ENCODE measurements at regions not wholly inside any gene's neighbourhood (a gene's known extent, or its start where the extent isn't known, plus 50 kb on each side); places are given as distances from the start of the nearest gene placed in this dataset.
"Not testable (repeated sequence)": the region's sequence is repeated elsewhere in the genome, so short reads cannot be mapped to it uniquely, and the experiment has no call there.

GRCh38 chr7:114364151-114364550 lies 50.5 kb upstream of the FOXP2 start:
- FAIRE-seq (no peak), DNase-seq (ENCODE audit: extremely low spot score, insufficient read length, low read depth) (no peak)

DNA sequence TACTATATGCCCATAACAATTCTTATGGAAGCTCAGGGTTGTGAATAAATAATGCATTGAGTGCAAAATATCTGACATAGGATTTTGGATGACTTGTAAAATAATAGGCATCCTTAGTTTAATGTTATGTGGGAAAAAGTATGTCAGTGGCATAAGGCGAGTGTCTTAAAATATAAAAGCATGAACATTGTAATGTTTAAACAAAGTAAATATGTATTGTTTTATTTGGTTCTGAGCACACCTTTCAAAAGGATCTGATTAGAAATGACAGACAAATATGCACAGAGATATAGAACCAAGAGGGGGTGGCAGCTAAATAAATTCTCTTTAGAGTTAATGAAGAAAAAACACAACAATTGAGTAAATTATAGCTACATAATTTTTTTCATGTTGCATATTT lies 51.3 kb upstream of the FOXP2 start:
- FAIRE-seq (no peak), DNase-seq (ENCODE audit: extremely low spot score, insufficient read length, low read depth) (no peak)

DNA sequence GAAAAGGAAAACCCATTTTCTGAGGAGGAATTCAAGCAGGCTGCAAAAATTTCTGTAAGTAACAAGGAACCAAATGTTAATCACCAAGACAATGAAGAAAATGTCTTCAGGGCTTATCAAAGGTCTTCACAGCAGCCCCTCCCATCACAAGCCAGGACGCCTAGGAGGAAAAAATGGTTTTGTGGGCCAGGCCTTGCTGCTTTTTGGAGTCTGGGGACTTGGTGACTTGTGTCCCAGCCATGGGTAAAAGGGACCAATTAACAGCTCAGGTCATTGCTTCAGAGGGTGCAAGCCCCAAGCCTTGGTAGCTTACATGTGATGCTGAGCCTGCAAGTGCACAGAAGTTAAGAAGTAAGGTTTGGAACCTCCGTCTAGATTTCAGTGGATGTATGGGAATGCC lies 55.7 kb upstream of the FOXP2 start:
- FAIRE-seq (no peak), DNase-seq (ENCODE audit: extremely low spot score, insufficient read length, low read depth) (no peak)

GRCh38 chr7:114356133-114356532 lies 58.5 kb upstream of the FOXP2 start:
- FAIRE-seq (no peak), DNase-seq (ENCODE audit: extremely low spot score, insufficient read length, low read depth) (no peak)

DNA sequence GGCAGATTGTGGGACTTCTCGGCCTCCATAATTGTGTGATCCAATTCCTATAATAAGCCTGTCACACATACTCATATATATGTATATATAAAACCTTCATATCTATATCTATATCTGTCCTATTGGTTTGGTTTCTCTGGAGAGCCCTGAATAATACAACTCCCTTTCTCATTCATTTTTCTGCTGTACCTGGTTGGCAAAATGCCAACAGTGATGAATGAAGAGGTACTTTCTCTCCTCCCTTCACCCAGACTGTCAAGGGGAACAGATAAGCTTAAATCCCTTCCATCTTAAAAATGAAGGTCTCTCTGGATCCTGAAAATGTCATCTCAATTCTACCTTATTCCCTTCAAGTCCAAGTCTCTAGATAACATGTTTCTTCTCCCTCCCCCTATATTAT lies 60.3 kb upstream of the FOXP2 start:
- no peak for DNase-seq (ENCODE audit: extremely low spot score, insufficient read length, low read depth)
- FAIRE-seq: no peak

GRCh38 chr7:114345494-114345893 lies 69.1 kb upstream of the FOXP2 start:
- FAIRE-seq (no peak), DNase-seq (ENCODE audit: extremely low spot score, insufficient read length, low read depth) (no peak)

DNA sequence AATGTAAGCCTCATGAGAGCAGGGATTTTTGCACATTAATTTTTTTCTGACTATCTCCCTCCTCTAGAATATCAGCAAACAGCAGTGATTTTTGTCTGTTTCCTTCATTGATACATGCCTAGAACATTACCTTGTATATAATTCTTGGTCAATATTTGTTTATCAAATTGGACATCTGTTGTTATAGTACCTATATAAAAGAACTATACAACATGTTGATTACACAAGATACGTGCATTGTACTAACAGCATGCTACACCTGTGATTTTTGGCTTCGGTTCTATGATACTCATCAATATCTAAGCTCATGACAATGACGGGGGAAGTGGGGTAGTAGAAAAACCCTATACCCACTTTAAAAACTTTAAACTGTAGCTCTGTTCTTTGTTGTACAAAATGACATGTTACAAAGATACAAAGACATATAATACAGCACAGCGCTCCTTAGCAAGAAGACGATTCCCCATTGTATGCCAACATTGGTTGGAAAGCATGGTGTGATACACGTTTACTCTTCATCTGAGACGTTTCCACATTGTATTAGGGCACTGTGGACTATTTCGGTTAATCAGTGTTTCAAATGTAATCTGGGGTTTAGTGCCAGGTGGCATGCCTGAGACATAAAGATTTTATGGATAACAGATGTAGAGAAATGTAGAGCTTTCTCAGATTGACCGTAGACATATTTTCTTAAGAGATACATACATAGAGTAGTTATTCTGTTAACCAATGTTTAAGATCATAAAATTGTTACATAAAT lies 70.5 kb upstream of the FOXP2 start:
- DNase-seq (ENCODE audit: extremely low spot score, insufficient read length, low read depth): no peak
- no peak for FAIRE-seq

DNA sequence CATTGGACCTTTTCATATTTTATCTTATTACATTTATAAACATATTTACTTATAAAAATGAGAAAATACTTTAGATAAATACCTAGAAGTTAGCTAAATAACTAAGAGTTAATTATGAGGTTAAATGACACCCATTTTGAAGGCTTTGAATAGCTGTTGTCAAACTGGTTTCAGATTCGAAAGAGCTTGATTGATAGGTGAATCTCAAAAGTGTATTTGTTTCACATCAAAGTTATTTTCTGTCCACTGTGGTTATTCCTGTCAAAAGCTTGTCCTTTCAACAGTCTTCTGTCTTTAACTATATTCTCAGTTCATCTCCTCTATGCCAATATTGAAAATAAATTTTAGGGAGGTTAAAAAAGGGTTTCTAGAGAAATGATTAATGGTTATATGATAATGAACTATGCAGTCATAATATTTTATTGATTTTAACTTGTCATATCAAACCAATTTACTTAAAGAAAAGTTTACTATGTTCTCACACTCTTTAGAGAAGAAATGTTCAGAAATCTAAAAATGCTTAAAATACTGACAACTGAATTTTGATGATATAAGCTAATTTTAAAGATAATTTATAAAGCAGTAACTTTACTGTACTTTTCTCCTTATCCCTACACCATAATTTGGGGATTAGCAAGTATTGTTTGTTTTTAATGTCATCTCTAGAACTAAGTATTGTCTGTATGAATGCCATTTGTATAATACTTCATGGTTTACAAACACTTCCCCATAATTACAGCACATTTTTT lies 72.0 kb upstream of the FOXP2 start:
- DNase-seq (ENCODE audit: extremely low spot score, insufficient read length, low read depth): no peak
- FAIRE-seq: no peak

DNA sequence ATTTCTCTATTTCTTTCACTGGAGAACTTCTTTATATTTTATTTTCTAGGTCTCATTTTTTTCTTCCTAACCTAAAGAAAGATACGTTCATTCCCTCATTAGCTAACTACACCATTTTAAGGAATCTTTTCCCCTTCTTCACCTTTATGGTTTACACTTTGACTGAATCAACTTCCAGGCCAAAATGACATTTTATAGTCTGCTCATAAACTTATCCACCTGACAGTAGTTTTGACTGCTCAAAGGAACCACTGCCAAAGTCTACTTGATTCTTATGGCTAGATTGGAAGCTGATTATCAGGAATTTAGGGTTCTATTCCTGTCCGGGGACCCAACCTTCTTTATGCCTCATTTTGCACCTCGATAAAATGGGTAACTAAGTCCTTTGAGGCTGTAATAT lies 73.0 kb upstream of the FOXP2 start:
- FAIRE-seq (no peak), DNase-seq (ENCODE audit: extremely low spot score, insufficient read length, low read depth) (no peak)

GRCh38 chr7:114334989-114335388 lies 79.6 kb upstream of the FOXP2 start:
- FAIRE-seq (no peak), DNase-seq (ENCODE audit: extremely low spot score, insufficient read length, low read depth) (no peak)

DNA sequence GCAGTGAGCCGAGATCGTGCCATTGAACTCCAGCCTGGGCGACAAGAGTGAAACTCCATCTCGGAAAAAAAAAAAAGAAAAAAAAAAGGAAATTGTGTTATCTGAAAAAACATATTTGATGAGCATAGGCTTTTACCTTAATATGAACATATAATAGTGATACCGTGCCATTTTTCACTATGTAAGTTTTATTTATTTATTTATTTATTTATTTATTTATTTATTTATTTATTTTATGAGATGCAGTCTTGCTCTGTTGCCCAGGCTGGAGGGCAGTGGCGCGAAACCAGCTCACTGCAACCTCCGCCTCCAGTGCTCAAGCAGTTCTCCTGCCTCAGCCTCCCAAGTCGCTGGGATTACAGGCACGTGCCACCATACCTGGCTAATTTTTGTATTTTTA lies 85.2 kb upstream of the FOXP2 start:
- not testable (repeated sequence) for FAIRE-seq; DNase-seq (ENCODE audit: extremely low spot score, insufficient read length, low read depth)

GRCh38 chr7:114317450-114318098 lies 97.0 kb upstream of the FOXP2 start:
- no peak for DNase-seq (ENCODE audit: extremely low spot score, insufficient read length, low read depth)
- FAIRE-seq: no peak

GRCh38 chr7:114312649-114313048 lies 102.0 kb upstream of the FOXP2 start:
- FAIRE-seq (no peak), DNase-seq (ENCODE audit: extremely low spot score, insufficient read length, low read depth) (no peak)

GRCh38 chr7:114310345-114311110 lies 104.1 kb upstream of the FOXP2 start:
- no peak for DNase-seq (ENCODE audit: extremely low spot score, insufficient read length, low read depth)

GRCh38 chr7:114309729-114310128 lies 104.9 kb upstream of the FOXP2 start:
- DNase-seq (ENCODE audit: extremely low spot score, insufficient read length, low read depth) (no peak), FAIRE-seq (no peak)

More at GRCh38 chr7:114310345-114311110, 104.1 kb upstream of the FOXP2 start:
- FAIRE-seq: no peak

DNA sequence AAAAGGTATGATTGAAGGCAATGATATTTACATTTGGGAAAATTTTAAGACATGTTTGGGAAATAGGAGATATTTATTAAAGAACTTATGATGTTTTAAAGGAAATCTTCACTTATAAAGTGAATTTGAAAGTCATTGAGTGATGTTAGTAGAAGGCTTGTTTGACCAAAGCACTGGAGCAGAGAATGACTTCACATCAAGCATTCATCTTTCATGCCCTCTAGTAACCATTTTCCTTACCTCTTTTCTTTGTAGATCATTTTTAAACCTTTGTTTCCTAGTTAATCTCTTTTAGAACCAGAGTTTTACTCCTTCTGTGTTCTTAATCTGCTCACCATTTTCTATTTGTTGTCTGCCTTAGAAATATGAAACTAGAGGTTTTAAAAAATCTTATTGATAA lies 111.3 kb upstream of the FOXP2 start:
- FAIRE-seq (no peak), DNase-seq (ENCODE audit: extremely low spot score, insufficient read length, low read depth) (no peak)

- FAIRE-seq (no peak), DNase-seq (ENCODE audit: extremely low spot score, insufficient read length, low read depth) (no peak)
Measured at GRCh38 chr7:114302858-114303257, 111.8 kb upstream of the FOXP2 start.

GRCh38 chr7:114298011-114298410 lies 116.6 kb upstream of the FOXP2 start:
- DNase-seq (ENCODE audit: extremely low spot score, insufficient read length, low read depth) (no peak), FAIRE-seq (no peak)

GRCh38 chr7:114297121-114297520 lies 117.5 kb upstream of the FOXP2 start:
- DNase-seq (ENCODE audit: extremely low spot score, insufficient read length, low read depth) (no peak), FAIRE-seq (no peak)

GRCh38 chr7:114295522-114295921 lies 119.1 kb upstream of the FOXP2 start:
- FAIRE-seq (no peak), DNase-seq (ENCODE audit: extremely low spot score, insufficient read length, low read depth) (no peak)
